Breast epithelium (tissue), 3 donors: ENCODE measurements at regions not wholly inside any gene's neighbourhood (a gene's known extent, or its start where the extent isn't known, plus 50 kb on each side); places are given as distances from the start of the nearest gene placed in this dataset.

Source experiments
- CTCF ChIP-seq, 3 donors: fragments of 450-650 bp; IDR thresholded peaks; one replicate each; pipeline ENCODE4 v1.5.1; 2016 to 2017; ENCODE audit warnings: antibody characterized with exemption in 3 of 3, mild to moderate bottlenecking in 3 of 3, moderate library complexity in 3 of 3
- POLR2A ChIP-seq: fragments of 450-650 bp; IDR thresholded peaks from one replicate; pipeline ENCODE4 v1.6.1; 2016; ENCODE audit warnings: antibody characterized with exemption, mild to moderate bottlenecking, moderate library complexity

- TF ChIP-seq POLR2A = no peak
- TF ChIP-seq CTCF (IDR thresholded peaks at IDR 0.05) = no peak
Measured at GRCh38 chr9:21744841-21745240, 57.6 kb upstream of the MTAP start.
